HT-29 (cell line): ENCODE measurements at regions not wholly inside any gene's neighbourhood (a gene's known extent, or its start where the extent isn't known, plus 50 kb on each side); places are given as distances from the start of the nearest gene placed in this dataset.

Experiments
- DNase-seq: peaks from one replicate; pipeline ENCODE4 v3.0.0-alpha.2; 2015; ENCODE audit warnings: low spot score

DNA sequence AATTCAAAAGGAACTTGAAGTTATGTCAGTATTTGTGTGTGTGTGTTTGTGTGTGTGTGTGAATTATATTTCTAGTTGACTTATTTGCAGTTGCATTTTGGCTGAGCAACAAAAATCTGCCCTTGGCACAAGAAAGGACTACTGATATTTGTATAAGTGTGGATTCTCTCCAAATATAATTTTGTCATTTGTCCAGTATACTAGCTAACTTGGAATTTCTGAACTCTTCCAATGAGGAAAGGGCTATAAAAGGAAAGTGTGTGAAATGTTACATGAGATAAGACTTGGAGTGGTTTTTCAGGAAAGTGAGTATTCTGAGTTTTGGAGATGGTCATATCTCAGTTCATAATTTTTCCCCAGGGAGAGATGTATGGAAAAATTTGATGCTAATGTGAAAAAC is 1384.1 kb upstream of the B3GALT2 start:
- DNase-seq: no peak

DNA sequence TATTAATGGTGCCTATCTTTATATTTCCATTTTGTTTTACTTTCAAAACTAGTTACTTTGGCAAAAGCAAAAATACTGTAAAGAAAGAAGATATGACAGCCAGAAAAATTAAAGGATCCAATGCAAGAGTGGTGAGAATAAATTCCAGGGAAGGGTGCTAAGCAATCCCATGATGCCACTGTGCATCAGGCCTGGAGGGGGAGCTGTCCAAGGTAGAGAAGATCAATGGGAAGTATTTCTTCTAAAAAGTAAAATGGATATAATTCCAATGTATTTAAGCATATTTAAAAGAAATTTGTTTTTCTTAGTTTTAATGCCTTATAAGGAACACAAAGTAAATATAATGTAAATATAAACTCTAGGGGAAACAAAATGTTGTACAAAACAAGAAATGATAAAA is 1382.2 kb upstream of the B3GALT2 start:
- DNase-seq: no peak

DNA sequence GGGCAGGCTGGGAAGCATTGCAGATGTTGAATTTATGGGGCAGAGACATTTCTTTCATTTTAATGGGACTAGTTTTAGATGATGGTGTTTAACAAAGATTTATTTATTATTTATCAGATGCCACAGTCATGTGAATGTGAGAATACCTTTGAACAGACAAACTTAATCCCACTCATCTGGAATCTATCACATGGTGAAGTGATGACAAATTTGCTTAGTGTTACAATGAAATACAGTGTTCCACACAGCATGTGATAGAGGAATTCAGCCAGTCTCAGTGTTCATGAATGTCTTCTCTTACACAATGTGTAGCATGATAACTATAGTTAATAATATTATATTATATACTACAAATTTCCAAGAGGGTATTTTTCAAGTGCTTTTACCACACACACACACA is 1361.7 kb upstream of the B3GALT2 start:
- no peak for DNase-seq

GRCh38 chr1:194544012-194544411 is 1357.6 kb upstream of the B3GALT2 start:
- no peak for DNase-seq

GRCh38 chr1:194538453-194538852 is 1352.0 kb upstream of the B3GALT2 start:
- no peak for DNase-seq

- DNase-seq: no peak
These were observed 1351.1 kb upstream of the B3GALT2 start for GRCh38 chr1:194537521-194537920.

- DNase-seq: no peak
These were observed 1349.0 kb upstream of the B3GALT2 start for GRCh38 chr1:194535369-194535768.

DNA sequence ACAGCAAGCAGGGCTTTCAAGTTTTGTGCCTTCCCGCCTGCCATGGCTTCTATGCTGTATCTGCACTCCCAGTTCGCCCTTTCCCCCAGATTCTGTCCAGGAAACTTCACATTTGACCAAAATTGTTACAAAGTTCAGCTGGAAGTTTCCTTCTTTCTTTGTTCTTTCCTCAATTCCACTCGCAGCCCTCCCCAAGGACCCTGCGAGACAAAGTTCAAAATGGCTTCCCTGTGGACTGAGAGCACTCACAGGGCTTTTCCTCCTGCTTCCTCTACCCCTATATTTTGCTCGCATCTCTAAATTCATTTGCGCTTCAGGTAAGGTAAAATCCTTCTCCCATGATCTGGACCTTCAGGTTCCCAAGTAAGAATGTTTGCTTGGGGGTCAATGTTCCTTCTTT is 1348.4 kb upstream of the B3GALT2 start:
- DNase-seq: no peak

GRCh38 chr1:194533641-194534040 is 1347.2 kb upstream of the B3GALT2 start:
- DNase-seq: no peak

DNA sequence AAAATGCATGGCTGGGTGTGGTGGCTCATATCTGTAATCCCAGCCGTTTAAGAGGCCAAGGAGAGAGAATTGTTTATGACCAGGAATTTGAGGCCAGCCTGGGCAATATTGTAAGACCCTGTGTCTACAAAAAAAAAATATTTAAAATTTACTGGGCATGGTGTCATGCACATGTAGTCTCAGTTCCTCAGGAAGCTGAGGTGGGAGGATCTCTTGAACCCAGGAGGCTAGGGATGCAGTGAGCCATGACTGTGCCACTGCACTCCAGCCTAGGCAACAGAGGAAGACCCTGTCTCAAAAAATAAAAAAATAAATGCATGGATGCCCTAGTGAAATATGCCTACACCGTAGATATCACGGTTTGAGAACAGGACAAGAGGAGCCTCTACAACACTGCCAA is 1331.2 kb upstream of the B3GALT2 start:
- DNase-seq: no peak

DNA sequence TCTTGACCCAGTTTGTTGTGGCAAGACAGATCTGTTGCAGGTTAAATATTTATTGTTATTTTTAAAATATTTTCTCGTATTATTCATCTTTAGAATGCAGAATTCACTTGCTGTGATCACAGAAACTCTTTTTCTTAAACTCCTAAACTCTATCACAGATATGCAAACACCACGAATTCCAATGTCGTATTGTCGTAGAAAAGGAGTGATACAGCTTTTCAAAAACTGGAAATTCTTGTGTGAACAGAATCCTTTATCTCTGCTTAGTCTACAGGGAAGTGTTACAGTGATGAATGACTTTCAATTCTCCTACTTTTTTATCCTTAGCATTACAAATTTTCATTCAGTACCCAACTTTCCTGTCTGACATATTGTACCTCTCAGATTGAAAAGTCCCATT is 1329.5 kb upstream of the B3GALT2 start:
- DNase-seq: no peak

DNA sequence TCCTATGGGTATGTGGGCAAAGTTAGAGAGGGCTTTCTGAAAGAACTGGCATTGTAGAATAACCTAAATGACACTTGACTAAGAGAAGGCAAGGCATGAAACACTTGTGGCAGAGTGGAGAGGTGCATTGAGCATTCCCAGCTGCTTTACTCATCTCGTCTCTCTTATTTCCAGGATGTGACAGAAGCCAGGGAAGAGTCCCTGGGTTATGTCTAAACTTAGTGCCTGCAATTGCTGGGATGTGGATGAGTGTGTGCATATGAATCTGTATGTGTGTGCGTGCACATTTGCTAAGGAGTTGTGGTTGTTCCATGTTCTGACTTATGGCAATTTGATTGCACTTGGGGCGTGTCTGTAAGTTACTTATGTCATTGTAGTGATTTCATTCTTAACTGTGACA is 1326.5 kb upstream of the B3GALT2 start:
- no peak for DNase-seq

GRCh38 chr1:194512345-194512744 is 1325.9 kb upstream of the B3GALT2 start:
- no peak for DNase-seq

- DNase-seq: no peak
These were observed 1316.8 kb upstream of the B3GALT2 start for GRCh38 chr1:194503209-194503608.

GRCh38 chr1:194495434-194495833 is 1309.0 kb upstream of the B3GALT2 start:
- no peak for DNase-seq

GRCh38 chr1:194487172-194487571 is 1300.8 kb upstream of the B3GALT2 start:
- DNase-seq: no peak

- no peak for DNase-seq
These were observed 1299.0 kb upstream of the B3GALT2 start for GRCh38 chr1:194485432-194485831.

DNA sequence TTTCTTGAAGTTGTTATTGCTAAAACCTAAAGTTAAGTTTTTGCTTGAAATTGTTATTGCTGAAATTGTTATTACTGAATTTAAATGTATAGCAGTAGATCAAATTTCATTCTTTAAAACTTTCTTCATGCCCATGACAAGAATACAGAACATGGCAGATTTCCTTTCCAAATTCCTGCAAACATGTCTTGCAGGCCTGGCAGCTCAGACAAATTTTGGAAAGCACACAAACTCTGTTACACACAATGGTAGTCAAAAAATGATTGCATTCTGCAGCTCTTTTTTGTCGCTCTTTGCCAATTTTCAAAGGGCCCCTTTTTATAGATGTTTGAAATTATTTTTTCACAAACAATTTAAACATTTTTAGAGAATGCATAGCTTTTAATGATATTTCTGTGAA is 1292.3 kb upstream of the B3GALT2 start:
- no peak for DNase-seq

GRCh38 chr1:194477908-194478307 is 1291.5 kb upstream of the B3GALT2 start:
- no peak for DNase-seq

DNA sequence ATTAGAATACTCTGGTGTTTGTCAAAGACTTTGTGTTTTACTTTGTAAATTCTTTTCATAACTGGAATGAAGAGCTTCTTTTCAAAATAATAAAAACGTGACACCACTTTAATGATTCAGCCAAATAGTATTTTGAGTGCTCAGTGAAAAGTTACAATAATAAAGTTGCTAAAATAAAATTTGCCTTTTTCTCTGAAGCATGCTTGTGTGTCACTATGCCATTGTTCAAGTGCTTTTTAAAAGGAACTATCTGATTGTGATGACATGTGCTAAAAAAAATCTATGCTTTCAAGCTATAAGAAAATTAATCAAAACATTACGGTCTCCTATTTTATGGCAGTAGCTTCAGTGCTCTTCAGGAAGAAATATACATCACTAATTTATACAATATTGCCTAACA is 1290.5 kb upstream of the B3GALT2 start:
- no peak for DNase-seq

GRCh38 chr1:194476351-194476750 is 1289.9 kb upstream of the B3GALT2 start:
- DNase-seq: no peak

DNA sequence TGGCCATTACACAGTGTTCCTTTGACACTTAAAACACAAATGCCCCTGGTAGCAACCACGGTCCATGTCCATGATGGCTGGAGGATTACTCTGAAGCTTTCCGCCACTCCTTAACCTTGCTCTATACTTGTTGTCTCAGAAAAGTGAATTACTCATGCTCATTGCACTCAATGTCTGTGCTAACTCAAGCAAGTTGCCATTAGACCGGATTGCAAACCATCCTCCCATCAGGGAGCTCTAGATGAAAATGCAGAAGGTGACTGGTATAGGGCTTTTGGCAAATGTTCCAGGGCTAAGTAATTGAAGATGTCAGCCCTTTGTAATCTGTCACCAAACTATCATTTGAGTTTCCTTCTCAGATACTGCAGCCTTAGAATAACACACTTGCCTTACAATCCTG is 1288.3 kb upstream of the B3GALT2 start:
- no peak for DNase-seq

DNA sequence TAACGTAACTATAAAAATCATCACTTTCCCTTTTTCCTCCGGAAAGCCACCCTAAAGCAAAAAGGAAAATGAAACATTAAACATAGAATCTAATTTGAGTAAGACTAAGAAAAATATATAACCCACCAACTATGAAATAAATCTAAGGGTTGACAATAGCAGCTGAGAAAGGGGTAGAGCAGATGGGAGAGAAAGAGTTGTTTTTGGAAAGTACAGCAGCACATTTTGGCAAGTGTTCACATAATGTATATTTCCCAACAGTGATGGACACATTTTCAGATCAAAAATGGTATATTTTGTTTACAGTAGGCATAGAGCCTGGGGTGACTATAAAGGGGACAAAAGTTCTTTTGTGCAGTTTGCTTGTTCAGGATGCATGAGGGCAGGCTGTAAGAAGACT is 1287.4 kb upstream of the B3GALT2 start:
- DNase-seq: no peak

DNA sequence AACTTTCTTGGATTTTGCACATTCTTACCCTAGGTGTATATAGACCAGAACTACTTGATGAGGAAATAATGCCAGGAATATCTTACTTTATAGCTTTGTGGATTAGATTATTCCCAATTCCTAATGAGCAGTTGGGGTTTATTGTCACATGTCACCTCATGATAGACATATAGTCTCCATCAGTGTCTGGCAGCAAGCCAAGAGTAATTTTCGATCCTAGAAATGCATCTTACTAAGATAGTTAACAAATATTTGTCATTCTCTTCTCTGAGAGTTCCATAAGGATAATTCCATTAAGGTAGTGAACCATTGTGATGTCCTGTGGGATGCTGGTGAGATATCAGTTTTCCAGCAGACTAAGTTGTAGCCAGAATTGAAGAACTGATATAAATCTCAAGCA is 1282.9 kb upstream of the B3GALT2 start:
- DNase-seq: no peak

- DNase-seq: peak; percentile 10
These were observed 1280.3 kb upstream of the B3GALT2 start for GRCh38 chr1:194466706-194467105.
